Keratinocyte (primary cell): ENCODE measurements at regions not wholly inside any gene's neighbourhood (a gene's known extent, or its start where the extent isn't known, plus 50 kb on each side); places are given as distances from the start of the nearest gene placed in this dataset.

ENCODE experiments used
- DNase-seq: peaks from one replicate; pipeline ENCODE4 v3.0.0-alpha.2; 2011; ENCODE audit warnings: low read depth, missing footprints, low spot score
- FAIRE-seq: peaks from 2 replicates; lab custom pipeline; 2011; peaks lifted over from hg19 to GRCh38; lab: Jason Lieb, UNC
- H2AFZ ChIP-seq: 2 replicates; pipeline ENCODE4 v1.6.0; 2012; ENCODE audit warnings: low read length, control low read depth, inconsistent platforms; ENCODE audit not compliant: control insufficient read depth
- H3K27ac ChIP-seq: 2 replicates; pipeline ENCODE4 v1.5.1; 2011; ENCODE audit warnings: low read length; ENCODE audit not compliant: control insufficient read depth, insufficient read depth
- H3K27me3 ChIP-seq: 3 replicates; pipeline ENCODE4 v1.6.0; 2011; ENCODE audit warnings: low read length; ENCODE audit not compliant: control insufficient read depth, insufficient read depth; ENCODE audit errors: extremely low read depth
- H3K36me3 ChIP-seq, 2 experiments: 2 replicates in 1 of 2; 3 replicates in 1 of 2; pipeline ENCODE4 v1.5.1; 2011; ENCODE audit warnings: low read length in 2 of 2, mild to moderate bottlenecking in 1 of 2; ENCODE audit not compliant: control insufficient read depth in 2 of 2, insufficient read depth in 2 of 2; ENCODE audit errors: extremely low read depth in 1 of 2
- H3K4me1 ChIP-seq: 3 replicates; pipeline ENCODE4 v1.5.1; 2011; ENCODE audit warnings: low read length; ENCODE audit not compliant: control insufficient read depth, insufficient read depth; ENCODE audit errors: extremely low read depth
- H3K4me2 ChIP-seq: 3 replicates; pipeline ENCODE4 v1.6.0; 2011; ENCODE audit warnings: low read depth, low read length; ENCODE audit not compliant: control insufficient read depth, insufficient read depth; ENCODE audit errors: extremely low read depth
- H3K4me3 ChIP-seq, 3 experiments: fragments of 200-600 bp in 1 of 3; sonication (generic) in 1 of 3; 2 replicates in 2 of 3; 3 replicates in 1 of 3; pipeline ENCODE4 v1.5.1; 2011 to 2016; ENCODE audit warnings: low read length in 3 of 3, mild to moderate bottlenecking in 3 of 3, control low read depth in 2 of 3, inconsistent platforms in 1 of 3, low read depth in 1 of 3, mixed read lengths in 1 of 3, mixed run types in 1 of 3, moderate library complexity in 1 of 3; ENCODE audit not compliant: control insufficient read depth in 2 of 3, insufficient read depth in 2 of 3; ENCODE audit errors: extremely low read depth in 1 of 3
- H3K79me2 ChIP-seq: 2 replicates; pipeline ENCODE4 v1.6.0; 2012; ENCODE audit warnings: low read length; ENCODE audit not compliant: control insufficient read depth, insufficient read depth
- H3K9ac ChIP-seq: 3 replicates; pipeline ENCODE4 v1.6.0; 2011; ENCODE audit warnings: low read length; ENCODE audit not compliant: control insufficient read depth, insufficient read depth; ENCODE audit errors: extremely low read depth
- H3K9me1 ChIP-seq: 3 replicates; pipeline ENCODE4 v1.6.0; 2011; ENCODE audit warnings: low read length; ENCODE audit not compliant: control insufficient read depth, insufficient read depth; ENCODE audit errors: extremely low read depth
- H3K9me3 ChIP-seq: 2 replicates; pipeline ENCODE4 v1.5.1; 2012; ENCODE audit warnings: low read depth, low read length; ENCODE audit not compliant: control insufficient read depth
- H4K20me1 ChIP-seq: 3 replicates; pipeline ENCODE4 v1.6.0; 2011; ENCODE audit warnings: low read length; ENCODE audit not compliant: control insufficient read depth, insufficient read depth; ENCODE audit errors: extremely low read depth
- EZH2 ChIP-seq: IDR thresholded peaks from one replicate; pipeline ENCODE4 v1.6.1; 2012; ENCODE audit warnings: inconsistent platforms, mild to moderate bottlenecking, low read length, moderate library complexity
- dilution Hi-C: fragments of 300-500 bp; cut with MboI; formaldehyde crosslinking; loops from one replicate; pipeline ENCODE4 v1.7.0; 2020; ENCODE audit warnings: low sequenced_read_pairs; ENCODE audit not compliant: extremely low pct_ligation_motif_present
- TF ChIP-seq, protein P1 (sequence below), 3 experiments: IDR thresholded peaks in 1 of 3; conservative IDR thresholded peaks in 1 of 3; optimal IDR thresholded peaks in 1 of 3; 2 replicates in 2 of 3; 3 replicates in 1 of 3; pipeline versions ENCODE3 to v1.5.1; 2011; ENCODE audit warnings: low read length in 3 of 3, mild to moderate bottlenecking in 3 of 3, moderate library complexity in 2 of 3, control low read depth in 1 of 3, inconsistent platforms in 1 of 3; ENCODE audit not compliant: insufficient read depth in 2 of 3; ENCODE audit errors: extremely low read depth in 1 of 3

DNA sequence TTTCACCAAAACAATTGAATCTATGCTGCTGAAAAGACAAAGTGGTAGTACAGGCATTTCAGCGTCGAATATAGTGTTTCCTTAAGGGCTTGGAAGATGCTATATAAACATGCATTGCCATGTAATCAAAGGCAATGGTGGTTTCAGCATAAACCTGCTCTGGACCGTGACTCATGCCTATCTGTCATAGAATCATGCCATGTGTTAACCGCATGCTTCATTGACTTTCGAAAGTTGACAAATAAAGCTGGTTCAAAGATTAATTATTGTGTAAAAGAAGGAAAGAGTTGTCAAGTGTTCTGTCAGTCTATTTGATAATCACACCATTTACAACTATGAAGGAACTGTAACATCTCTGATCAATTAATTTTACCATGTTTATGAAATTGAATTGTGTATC is 83.2 kb downstream of the FUNDC1 start:
- Histone ChIP-seq H4K20me1 (no peaks in the 10 kb centered on the region), H3K9ac (no peak overlapping the region), H2AFZ (no peak overlapping the region), H3K4me3 (no peak overlapping the region), H3K4me2 (no peak overlapping the region), H3K36me3 (no peaks in the 10 kb centered on the region), H3K9me3 (no peaks in the 10 kb centered on the region), H3K27me3 (no peaks in the 10 kb centered on the region), H3K9me1 (no peaks in the 10 kb centered on the region), H3K27ac (no peak overlapping the region), H3K4me1 (no peaks in the 10 kb centered on the region), H3K79me2 (no peaks in the 10 kb centered on the region)
- DNase-seq (no peak), FAIRE-seq (peak; percentile 20)
- TF ChIP-seq, protein P1, sequence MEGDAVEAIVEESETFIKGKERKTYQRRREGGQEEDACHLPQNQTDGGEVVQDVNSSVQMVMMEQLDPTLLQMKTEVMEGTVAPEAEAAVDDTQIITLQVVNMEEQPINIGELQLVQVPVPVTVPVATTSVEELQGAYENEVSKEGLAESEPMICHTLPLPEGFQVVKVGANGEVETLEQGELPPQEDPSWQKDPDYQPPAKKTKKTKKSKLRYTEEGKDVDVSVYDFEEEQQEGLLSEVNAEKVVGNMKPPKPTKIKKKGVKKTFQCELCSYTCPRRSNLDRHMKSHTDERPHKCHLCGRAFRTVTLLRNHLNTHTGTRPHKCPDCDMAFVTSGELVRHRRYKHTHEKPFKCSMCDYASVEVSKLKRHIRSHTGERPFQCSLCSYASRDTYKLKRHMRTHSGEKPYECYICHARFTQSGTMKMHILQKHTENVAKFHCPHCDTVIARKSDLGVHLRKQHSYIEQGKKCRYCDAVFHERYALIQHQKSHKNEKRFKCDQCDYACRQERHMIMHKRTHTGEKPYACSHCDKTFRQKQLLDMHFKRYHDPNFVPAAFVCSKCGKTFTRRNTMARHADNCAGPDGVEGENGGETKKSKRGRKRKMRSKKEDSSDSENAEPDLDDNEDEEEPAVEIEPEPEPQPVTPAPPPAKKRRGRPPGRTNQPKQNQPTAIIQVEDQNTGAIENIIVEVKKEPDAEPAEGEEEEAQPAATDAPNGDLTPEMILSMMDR (optimal IDR thresholded peaks at IDR 0.05 in 1 of 3, IDR thresholded peaks at IDR 0.05 in 1 of 3, conservative IDR thresholded peaks at IDR 0.05 in 1 of 3; ENCODE audit: extremely low read depth in 1 of 3, insufficient read depth in 2 of 3, low read length in 3 of 3) = no peak
- no peak for TF ChIP-seq EZH2
- dilution Hi-C loops = no loop called here

DNA sequence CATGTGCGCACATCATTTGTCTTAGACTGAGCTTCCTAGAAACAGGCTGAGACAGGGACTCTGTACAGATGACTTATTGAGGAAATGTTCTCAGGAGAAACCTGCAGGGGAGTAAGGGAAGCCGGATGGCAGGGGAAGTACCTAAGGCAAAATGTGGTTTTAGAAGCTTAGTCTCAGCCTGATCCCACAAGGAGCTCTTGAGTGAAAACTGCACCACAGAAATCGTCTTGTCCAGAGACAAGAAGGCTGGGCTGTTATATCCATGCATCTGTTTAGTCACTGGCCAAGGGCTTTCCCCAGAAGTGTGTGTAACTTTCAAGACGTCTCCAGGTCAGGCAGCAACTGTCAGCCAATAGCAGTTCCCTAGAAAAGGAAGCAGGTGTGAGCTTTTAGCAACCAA is 86.0 kb downstream of the FUNDC1 start:
- Histone ChIP-seq H3K27ac (no peak overlapping the region), H2AFZ (no peak overlapping the region), H3K4me2 (peak overlapping the region; percentile 30), H3K4me3 (no peak overlapping the region), H4K20me1 (no peaks in the 10 kb centered on the region), H3K36me3 (no peaks in the 10 kb centered on the region), H3K27me3 (no peaks in the 10 kb centered on the region), H3K79me2 (no peaks in the 10 kb centered on the region), H3K4me1 (no peaks in the 10 kb centered on the region), H3K9me1 (no peaks in the 10 kb centered on the region), H3K9me3 (no peaks in the 10 kb centered on the region), H3K9ac (no peak overlapping the region)
- TF ChIP-seq EZH2 = no peak
- TF ChIP-seq, protein P1 (optimal IDR thresholded peaks at IDR 0.05 in 1 of 3, IDR thresholded peaks at IDR 0.05 in 1 of 3, conservative IDR thresholded peaks at IDR 0.05 in 1 of 3; ENCODE audit: extremely low read depth in 1 of 3, insufficient read depth in 2 of 3, low read length in 3 of 3) = no peak
- peak; percentile 52 for DNase-seq
- FAIRE-seq = peak; percentile 92
- dilution Hi-C loops = no loop called here
